ENCODE measurements at regions not wholly inside any gene's neighbourhood (a gene's known extent, or its start where the extent isn't known, plus 50 kb on each side); places are given as distances from the start of the nearest gene placed in this dataset.

- Histone ChIP-seq H2AFZ (no peak overlapping the region), H3K79me2 (replicated peaks; ENCODE audit: insufficient read depth) (no peaks in the 10 kb centered on the region), H3F3A (replicated peaks; ENCODE audit: low read depth) (no peaks in the 10 kb centered on the region), H3K36me3 (ENCODE audit: insufficient read depth) (no peaks in the 10 kb centered on the region), H3K4me1 (ENCODE audit: insufficient read depth) (no peaks in the 10 kb centered on the region), H3K9me2 (ENCODE audit: insufficient read depth) (peaks cover 7% of the 10 kb centered on the region; the same call in 1 of the 2 replicates), H3K4me2 (no peak overlapping the region), H3K27me3 (ENCODE audit: insufficient read depth) (no peaks in the 10 kb centered on the region), H4K20me1 (replicated peaks; ENCODE audit: insufficient read depth) (no peaks in the 10 kb centered on the region), H3K27ac (ENCODE audit: low read depth) (no peak overlapping the region), H3K4me3 (no peak overlapping the region)
- no peak for ATAC-seq
- no peak for TF ChIP-seq CREB1 (CRISPR knock-in tag; IDR thresholded peaks at IDR 0.05; ENCODE audit: low read depth)
- TF ChIP-seq ZNF462 (CRISPR knock-in tag; IDR thresholded peaks at IDR 0.05): no peak
- no peak for TF ChIP-seq ZNF331 (CRISPR knock-in tag; IDR thresholded peaks at IDR 0.05; ENCODE audit: low read depth)
- no peak for TF ChIP-seq POLR2AphosphoS5 (IDR thresholded peaks at IDR 0.05; ENCODE audit: low read depth)
- TF ChIP-seq ZNF114 (CRISPR knock-in tag; IDR thresholded peaks at IDR 0.05): no peak
- no peak for TF ChIP-seq CTCF (conservative IDR thresholded peaks at IDR 0.05; ENCODE audit: low read depth in 2 of 2)
- no peak for TF ChIP-seq STAT1 (IDR thresholded peaks at IDR 0.05; ENCODE audit: unreplicated experiment)
- TF ChIP-seq ETS1 (IDR thresholded peaks at IDR 0.05): no peak
- no peak for TF ChIP-seq EZH2phosphoT487 (IDR thresholded peaks at IDR 0.05; ENCODE audit: unreplicated experiment)
- TF ChIP-seq EZH2 (IDR thresholded peaks at IDR 0.05; ENCODE audit: low read depth, unreplicated experiment): no peak
- TF ChIP-seq REST (IDR thresholded peaks at IDR 0.05; ENCODE audit: unreplicated experiment): no peak
- TF ChIP-seq NANOG (IDR thresholded peaks at IDR 0.05; ENCODE audit: borderline replicate concordance): no peak
- no peak overlapping the region for H3K4me3 Mint-ChIP-seq
- no peak for DNase-seq (ENCODE audit: low spot score)
- H3K36me3 Mint-ChIP-seq (ENCODE audit: low read depth): no peaks in the 10 kb centered on the region
- no peaks in the 10 kb centered on the region for H3K9me3 Mint-ChIP-seq
- no peaks in the 10 kb centered on the region for H3K4me1 Mint-ChIP-seq
- H3K27me3 Mint-ChIP-seq (ENCODE audit: insufficient read depth, low read depth, poor library complexity): no peaks in the 10 kb centered on the region
- H3K27ac Mint-ChIP-seq: no peak overlapping the region
Observed at GRCh38 chr2:217223222-217223930, 363.5 kb upstream of the TNP1 start.
